Endodermal cell (in vitro differentiated cells): ENCODE measurements at regions not wholly inside any gene's neighbourhood (a gene's known extent, or its start where the extent isn't known, plus 50 kb on each side); places are given as distances from the start of the nearest gene placed in this dataset.

ENCODE experiments used
- DNase-seq: peaks from one replicate; pipeline ENCODE4 v3.0.0-alpha.2; 2017
- H3K27ac ChIP-seq: 2 replicates; pipeline ENCODE4 v1.5.1; 2013; ENCODE audit warnings: mild to moderate bottlenecking, low read depth, low read length, moderate library complexity
- H3K27me3 ChIP-seq: 2 replicates; pipeline ENCODE4 v1.6.1; 2013; ENCODE audit warnings: mild to moderate bottlenecking, low read length, moderate library complexity; ENCODE audit not compliant: insufficient read depth, control insufficient read depth, poor library complexity, severe bottlenecking
- H3K36me3 ChIP-seq: 2 replicates; pipeline ENCODE4 v1.7.0; 2013; ENCODE audit warnings: mild to moderate bottlenecking, low read length, moderate library complexity; ENCODE audit not compliant: control insufficient read depth, insufficient read depth
- H3K4me1 ChIP-seq: one replicate; pipeline ENCODE4 v1.7.0; 2013; ENCODE audit warnings: low read length; ENCODE audit not compliant: control insufficient read depth, insufficient read depth
- H3K4me3 ChIP-seq: 2 replicates; pipeline ENCODE4 v1.5.1; 2013; ENCODE audit warnings: mild to moderate bottlenecking, low read length, moderate library complexity
- H3K9ac ChIP-seq: 2 replicates; pipeline ENCODE4 v1.6.1; 2013; ENCODE audit warnings: mild to moderate bottlenecking, low read length, moderate library complexity; ENCODE audit not compliant: poor library complexity, severe bottlenecking; ENCODE audit errors: extremely low read depth
- H3K9me3 ChIP-seq: 2 replicates; pipeline ENCODE4 v1.6.1; 2013; ENCODE audit warnings: mild to moderate bottlenecking, low read length, moderate library complexity; ENCODE audit not compliant: control insufficient read depth
- H3K27ac Mint-ChIP-seq: 2 replicates; pipeline ENCODE4 v1.8.0; 2020; ENCODE audit warnings: mixed read lengths
- H3K27me3 Mint-ChIP-seq: 2 replicates; pipeline ENCODE4 v1.8.0; 2021; ENCODE audit warnings: mild to moderate bottlenecking, mixed read lengths; ENCODE audit not compliant: insufficient read depth
- H3K36me3 Mint-ChIP-seq: 2 replicates; pipeline ENCODE4 v1.8.0; 2020; ENCODE audit warnings: low read depth, mixed read lengths
- H3K4me1 Mint-ChIP-seq: 2 replicates; pipeline ENCODE4 v1.8.0; 2020; ENCODE audit warnings: mixed read lengths
- H3K4me3 Mint-ChIP-seq: 2 replicates; pipeline ENCODE4 v1.8.0; 2020; ENCODE audit warnings: mild to moderate bottlenecking, moderate library complexity, mixed read lengths
- H3K9me3 Mint-ChIP-seq: 2 replicates; pipeline ENCODE4 v1.8.0; 2020; ENCODE audit warnings: mild to moderate bottlenecking, mixed read lengths
- CTCF ChIP-seq: fragments of 200-600 bp; sonication (generic); conservative IDR thresholded peaks from 2 replicates; pipeline ENCODE4 v1.5.0; 2021; ENCODE audit warnings: antibody characterized with exemption, mild to moderate bottlenecking
- WGBS, 2 experiments: methylation state at CpG; one replicate each; pipeline versions ENCODE4 v1.1.5 to v1.1.7; 2013; ENCODE audit warnings: missing lambda C conversion rate in 2 of 2, mixed read lengths in 1 of 2; ENCODE audit not compliant: insufficient coverage in 1 of 2, insufficient read length in 1 of 2; 5-methylcytosine and 5-hydroxymethylcytosine counted together

DNA sequence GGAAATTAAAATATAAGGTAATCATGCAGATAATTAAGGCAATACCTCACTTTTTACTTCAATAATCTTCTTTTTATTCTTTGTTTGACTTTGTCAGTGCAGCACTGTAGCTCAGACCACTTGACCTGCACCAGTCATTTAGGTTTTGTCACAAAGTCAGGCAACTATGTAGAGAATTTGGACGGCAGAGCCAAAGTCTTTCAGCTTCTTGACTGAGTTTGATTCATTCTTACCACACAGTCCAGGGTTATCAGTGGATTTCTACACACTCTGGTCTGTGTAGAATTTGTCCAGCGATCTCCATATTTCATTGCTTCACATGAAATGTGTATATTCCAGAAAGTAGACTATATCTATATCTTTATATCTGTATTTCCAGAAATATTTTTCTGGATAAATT lies 107.3 kb downstream of the TFAP2B start:
- Histone ChIP-seq H3K36me3 (no peaks in the 10 kb centered on the region), H3K9me3 (no peaks in the 10 kb centered on the region), H3K27ac (no peak overlapping the region), H3K4me1 (no peaks in the 10 kb centered on the region), H3K27me3 (no peaks in the 10 kb centered on the region), H3K4me3 (no peak overlapping the region), H3K9ac (no peak overlapping the region)
- peaks cover 17% of the 10 kb centered on the region for H3K4me1 Mint-ChIP-seq
- DNase-seq: no peak
- no peaks in the 10 kb centered on the region for H3K36me3 Mint-ChIP-seq
- no peak for TF ChIP-seq CTCF
- H3K9me3 Mint-ChIP-seq: peaks cover 16% of the 10 kb centered on the region
- H3K4me3 Mint-ChIP-seq: no peak overlapping the region
- 46 to 90% methylated on average over 1 to 2 of the region's 2 CpGs for WGBS, 2 experiments
- H3K27me3 Mint-ChIP-seq: no peaks in the 10 kb centered on the region
- H3K27ac Mint-ChIP-seq: peak overlapping the region; percentile 21

DNA sequence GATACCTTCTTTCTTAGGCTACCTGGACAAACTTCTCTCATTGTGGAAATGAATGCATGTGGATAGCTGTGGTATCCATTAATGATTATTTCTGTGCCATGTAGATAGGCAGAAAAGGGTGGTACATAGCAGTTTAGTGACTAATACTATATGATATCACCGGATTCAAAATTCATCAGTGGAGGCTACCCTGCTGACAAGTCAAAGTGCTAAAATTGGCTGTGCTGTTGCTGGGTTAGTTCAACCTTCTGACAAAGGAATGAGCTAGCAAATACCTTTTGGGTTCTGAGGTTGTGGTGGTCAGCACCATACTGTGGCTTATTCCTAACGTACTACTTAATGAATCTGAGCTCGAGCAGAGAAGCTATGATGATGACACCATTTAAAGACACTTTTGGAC lies 109.1 kb downstream of the TFAP2B start:
- no peak overlapping the region for H3K27ac Mint-ChIP-seq

DNA sequence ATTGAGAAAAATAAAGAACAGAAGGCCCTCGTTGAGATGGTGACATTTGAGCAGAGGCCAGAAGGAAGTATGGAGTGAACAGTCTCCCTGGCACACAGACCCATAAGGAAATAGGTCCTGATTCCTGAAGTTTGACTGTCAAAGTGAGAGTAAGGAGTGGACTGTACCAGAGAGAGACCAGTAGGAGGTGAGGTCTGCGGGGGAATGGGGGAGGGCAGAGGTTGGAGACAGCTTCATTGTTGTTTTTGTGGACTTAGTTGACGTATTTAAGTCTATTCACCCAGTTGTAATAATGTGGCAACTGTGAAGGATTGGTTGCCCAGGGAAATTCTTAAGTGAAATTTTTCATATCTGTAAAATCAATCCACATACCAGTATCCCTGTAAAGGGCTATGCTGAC lies 110.7 kb downstream of the TFAP2B start:
- peaks cover 17% of the 10 kb centered on the region for H3K4me1 Mint-ChIP-seq
- no peaks in the 10 kb centered on the region for H3K9me3 ChIP-seq
- WGBS, 2 experiments: 83 to 90% methylated on average over 2 to 3 of the region's 3 CpGs
- H3K4me1 ChIP-seq: no peaks in the 10 kb centered on the region
- no peak overlapping the region for H3K4me3 Mint-ChIP-seq
- no peaks in the 10 kb centered on the region for H3K36me3 Mint-ChIP-seq
- no peaks in the 10 kb centered on the region for H3K36me3 ChIP-seq
- H3K9me3 Mint-ChIP-seq: peaks cover 4% of the 10 kb centered on the region
- peak; percentile 23 for TF ChIP-seq CTCF
- H3K27ac Mint-ChIP-seq: no peak overlapping the region
- H3K27me3 Mint-ChIP-seq: no peaks in the 10 kb centered on the region
- H3K27ac ChIP-seq: no peak overlapping the region
- H3K27me3 ChIP-seq: no peaks in the 10 kb centered on the region
- no peak overlapping the region for H3K4me3 ChIP-seq
- H3K9ac ChIP-seq: no peak overlapping the region
- no peak for DNase-seq

More for the DNA sequence above, 109.1 kb downstream of the TFAP2B start:
- no peak for DNase-seq
- Histone ChIP-seq H3K9ac (no peak overlapping the region), H3K4me3 (no peak overlapping the region), H3K36me3 (no peaks in the 10 kb centered on the region), H3K27ac (no peak overlapping the region), H3K27me3 (no peaks in the 10 kb centered on the region), H3K9me3 (no peaks in the 10 kb centered on the region), H3K4me1 (no peaks in the 10 kb centered on the region)
- Mint-ChIP-seq H3K4me1 (peaks cover 17% of the 10 kb centered on the region), H3K4me3 (no peak overlapping the region), H3K27me3 (no peaks in the 10 kb centered on the region), H3K36me3 (no peaks in the 10 kb centered on the region), H3K9me3 (peaks cover 4% of the 10 kb centered on the region)
- WGBS, 2 experiments: 85 to 92% methylated on average over 2 to 3 of the region's 3 CpGs
- no peak for TF ChIP-seq CTCF
